ENCODE measurements at regions not wholly inside any gene's neighbourhood (a gene's known extent, or its start where the extent isn't known, plus 50 kb on each side); places are given as distances from the start of the nearest gene placed in this dataset.

DNA sequence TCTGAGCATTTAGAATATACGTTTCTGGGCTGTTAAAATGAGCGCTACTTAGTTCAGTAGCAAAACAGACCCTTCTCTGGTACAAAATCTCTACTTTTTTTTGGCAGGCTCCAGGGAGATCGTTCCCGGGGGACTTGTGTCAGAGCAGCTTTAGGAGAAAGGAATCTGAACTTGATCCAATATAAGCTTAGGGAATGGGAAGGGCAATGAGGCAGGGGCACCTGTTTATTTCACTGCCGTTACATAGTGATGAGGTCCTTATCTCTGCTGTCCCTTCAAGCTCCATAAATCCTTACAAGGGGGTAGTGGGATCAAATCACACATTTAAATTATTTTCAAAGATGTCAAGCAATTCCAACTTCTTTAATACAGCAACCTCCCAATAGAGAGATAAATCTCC is 128.7 kb upstream of the BNIP2 start (continued):
- TF ChIP-seq, protein P1, sequence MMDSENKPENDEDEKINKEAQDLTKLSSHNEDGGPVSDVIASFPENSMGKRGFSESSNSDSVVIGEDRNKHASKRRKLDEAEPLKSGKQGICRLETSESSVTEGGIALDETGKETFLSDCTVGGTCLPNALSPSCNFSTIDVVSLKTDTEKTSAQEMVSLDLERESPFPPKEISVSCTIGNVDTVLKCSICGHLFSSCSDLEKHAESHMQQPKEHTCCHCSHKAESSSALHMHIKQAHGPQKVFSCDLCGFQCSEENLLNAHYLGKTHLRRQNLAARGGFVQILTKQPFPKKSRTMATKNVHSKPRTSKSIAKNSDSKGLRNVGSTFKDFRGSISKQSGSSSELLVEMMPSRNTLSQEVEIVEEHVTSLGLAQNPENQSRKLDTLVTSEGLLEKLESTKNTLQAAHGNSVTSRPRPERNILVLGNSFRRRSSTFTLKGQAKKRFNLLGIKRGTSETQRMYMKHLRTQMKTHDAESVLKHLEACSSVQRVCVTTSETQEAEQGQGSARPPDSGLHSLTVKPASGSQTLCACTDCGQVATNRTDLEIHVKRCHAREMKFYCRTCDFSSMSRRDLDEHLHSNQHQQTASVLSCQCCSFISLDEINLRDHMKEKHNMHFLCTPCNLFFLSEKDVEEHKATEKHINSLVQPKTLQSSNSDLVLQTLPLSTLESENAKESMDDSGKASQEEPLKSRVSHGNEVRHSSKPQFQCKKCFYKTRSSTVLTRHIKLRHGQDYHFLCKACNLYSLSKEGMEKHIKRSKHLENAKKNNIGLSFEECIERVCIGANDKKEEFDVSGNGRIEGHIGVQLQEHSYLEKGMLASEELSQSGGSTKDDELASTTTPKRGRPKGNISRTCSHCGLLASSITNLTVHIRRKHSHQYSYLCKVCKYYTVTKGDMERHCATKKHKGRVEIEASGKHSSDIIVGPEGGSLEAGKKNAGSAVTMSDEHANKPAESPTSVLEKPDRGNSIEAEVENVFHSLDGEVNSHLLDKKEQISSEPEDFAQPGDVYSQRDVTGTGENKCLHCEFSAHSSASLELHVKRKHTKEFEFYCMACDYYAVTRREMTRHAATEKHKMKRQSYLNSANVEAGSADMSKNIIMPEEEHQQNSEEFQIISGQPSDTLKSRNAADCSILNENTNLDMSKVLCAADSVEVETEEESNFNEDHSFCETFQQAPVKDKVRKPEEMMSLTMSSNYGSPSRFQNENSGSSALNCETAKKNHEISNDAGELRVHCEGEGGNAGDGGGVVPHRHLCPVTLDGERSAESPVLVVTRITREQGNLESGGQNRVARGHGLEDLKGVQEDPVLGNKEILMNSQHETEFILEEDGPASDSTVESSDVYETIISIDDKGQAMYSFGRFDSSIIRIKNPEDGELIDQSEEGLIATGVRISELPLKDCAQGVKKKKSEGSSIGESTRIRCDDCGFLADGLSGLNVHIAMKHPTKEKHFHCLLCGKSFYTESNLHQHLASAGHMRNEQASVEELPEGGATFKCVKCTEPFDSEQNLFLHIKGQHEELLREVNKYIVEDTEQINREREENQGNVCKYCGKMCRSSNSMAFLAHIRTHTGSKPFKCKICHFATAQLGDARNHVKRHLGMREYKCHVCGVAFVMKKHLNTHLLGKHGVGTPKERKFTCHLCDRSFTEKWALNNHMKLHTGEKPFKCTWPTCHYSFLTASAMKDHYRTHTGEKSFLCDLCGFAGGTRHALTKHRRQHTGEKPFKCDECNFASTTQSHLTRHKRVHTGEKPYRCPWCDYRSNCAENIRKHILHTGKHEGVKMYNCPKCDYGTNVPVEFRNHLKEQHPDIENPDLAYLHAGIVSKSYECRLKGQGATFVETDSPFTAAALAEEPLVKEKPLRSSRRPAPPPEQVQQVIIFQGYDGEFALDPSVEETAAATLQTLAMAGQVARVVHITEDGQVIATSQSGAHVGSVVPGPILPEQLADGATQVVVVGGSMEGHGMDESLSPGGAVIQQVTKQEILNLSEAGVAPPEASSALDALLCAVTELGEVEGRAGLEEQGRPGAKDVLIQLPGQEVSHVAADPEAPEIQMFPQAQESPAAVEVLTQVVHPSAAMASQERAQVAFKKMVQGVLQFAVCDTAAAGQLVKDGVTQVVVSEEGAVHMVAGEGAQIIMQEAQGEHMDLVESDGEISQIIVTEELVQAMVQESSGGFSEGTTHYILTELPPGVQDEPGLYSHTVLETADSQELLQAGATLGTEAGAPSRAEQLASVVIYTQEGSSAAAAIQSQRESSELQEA (CRISPR knock-in tag; IDR thresholded peaks at IDR 0.05; ENCODE audit: not compliant biosample characterization), result no peak
- TF ChIP-seq ZNF224 (CRISPR knock-in tag; IDR thresholded peaks at IDR 0.05), result no peak
- no peak for TF ChIP-seq MAZ (IDR thresholded peaks at IDR 0.05; ENCODE audit: borderline replicate concordance, low read depth, low read length)
- TF ChIP-seq MAZ (CRISPR knock-in tag; IDR thresholded peaks at IDR 0.05; ENCODE audit: low read depth), result no peak
- TF ChIP-seq, protein P2, sequence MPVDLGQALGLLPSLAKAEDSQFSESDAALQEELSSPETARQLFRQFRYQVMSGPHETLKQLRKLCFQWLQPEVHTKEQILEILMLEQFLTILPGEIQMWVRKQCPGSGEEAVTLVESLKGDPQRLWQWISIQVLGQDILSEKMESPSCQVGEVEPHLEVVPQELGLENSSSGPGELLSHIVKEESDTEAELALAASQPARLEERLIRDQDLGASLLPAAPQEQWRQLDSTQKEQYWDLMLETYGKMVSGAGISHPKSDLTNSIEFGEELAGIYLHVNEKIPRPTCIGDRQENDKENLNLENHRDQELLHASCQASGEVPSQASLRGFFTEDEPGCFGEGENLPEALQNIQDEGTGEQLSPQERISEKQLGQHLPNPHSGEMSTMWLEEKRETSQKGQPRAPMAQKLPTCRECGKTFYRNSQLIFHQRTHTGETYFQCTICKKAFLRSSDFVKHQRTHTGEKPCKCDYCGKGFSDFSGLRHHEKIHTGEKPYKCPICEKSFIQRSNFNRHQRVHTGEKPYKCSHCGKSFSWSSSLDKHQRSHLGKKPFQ (CRISPR knock-in tag; IDR thresholded peaks at IDR 0.05; ENCODE audit: insufficient replicate concordance), result no peak
